SK-N-SH treated with all-trans-retinoic acid at 6 μM for 48 hours (cell line): ENCODE measurements at regions not wholly inside any gene's neighbourhood (a gene's known extent, or its start where the extent isn't known, plus 50 kb on each side); places are given as distances from the start of the nearest gene placed in this dataset.
A peak's percentile ranks its signal among the peaks of the same experiment; 100 is the strongest.

Experiments
- ATAC-seq: fragments of 200-7000 bp; cut with Tn5 transposase; 3 replicates; pipeline ENCODE4 v1.9.1; 2020; ENCODE audit warnings: mild to moderate bottlenecking, moderate library complexity
- ARNTL ChIP-seq: fragments of 450-650 bp; formaldehyde crosslinking; IDR thresholded peaks from 2 replicates; pipeline ENCODE4 v1.5.0; 2020; ENCODE audit warnings: low read depth, mild to moderate bottlenecking, moderate library complexity, borderline replicate concordance
- CSDC2 ChIP-seq: fragments of 250-450 bp; sonication (Bioruptor Pico); IDR thresholded peaks from 2 replicates; pipeline ENCODE4 v1.5.0; 2020; ENCODE audit warnings: mild to moderate bottlenecking, moderate library complexity
- GLIS3 ChIP-seq: fragments of 250-450 bp; sonication (Bioruptor Pico); IDR thresholded peaks from 2 replicates; pipeline ENCODE4 v1.5.0; 2020; ENCODE audit warnings: mild to moderate bottlenecking, moderate library complexity
- ISL1 ChIP-seq: fragments of 250-450 bp; sonication (Bioruptor Pico); IDR thresholded peaks from 2 replicates; pipeline ENCODE4 v2.1.2; 2022; ENCODE audit warnings: mild to moderate bottlenecking, moderate library complexity
- PATZ1 ChIP-seq: fragments of 250-450 bp; sonication (Bioruptor Pico); IDR thresholded peaks from 2 replicates; pipeline ENCODE4 v1.8.0; 2020; ENCODE audit warnings: mild to moderate bottlenecking, moderate library complexity, borderline replicate concordance
- RARB ChIP-seq: fragments of 250-450 bp; sonication (Bioruptor Pico); IDR thresholded peaks from 2 replicates; pipeline ENCODE4 v1.8.0; 2021; ENCODE audit warnings: mild to moderate bottlenecking, moderate library complexity
- SNAI2 ChIP-seq: fragments of 250-450 bp; sonication (Bioruptor Pico); IDR thresholded peaks from 2 replicates; pipeline ENCODE4 v1.5.0; 2020; ENCODE audit warnings: mild to moderate bottlenecking, moderate library complexity
- TCF4 ChIP-seq: fragments of 250-450 bp; sonication (Bioruptor Pico); IDR thresholded peaks from 2 replicates; pipeline ENCODE4 v1.8.0; 2021; ENCODE audit warnings: mild to moderate bottlenecking, moderate library complexity, borderline replicate concordance
- TOX ChIP-seq: fragments of 250-450 bp; sonication (Bioruptor Pico); IDR thresholded peaks from 2 replicates; pipeline ENCODE4 v1.8.0; 2021; ENCODE audit warnings: mild to moderate bottlenecking, moderate library complexity, borderline replicate concordance
- ZC3H10 ChIP-seq: fragments of 250-450 bp; sonication (Bioruptor Pico); IDR thresholded peaks from 2 replicates; pipeline ENCODE4 v1.5.1; 2021; ENCODE audit warnings: mild to moderate bottlenecking, moderate library complexity
- ZFP3 ChIP-seq: fragments of 250-450 bp; sonication (Bioruptor Pico); IDR thresholded peaks from 2 replicates; pipeline ENCODE4 v1.5.0; 2020; ENCODE audit warnings: mild to moderate bottlenecking, moderate library complexity
- ZNF565 ChIP-seq: fragments of 450-650 bp; formaldehyde crosslinking; conservative IDR thresholded peaks from 2 replicates; pipeline ENCODE4 v1.5.0; 2020; ENCODE audit warnings: low read depth, mild to moderate bottlenecking, moderate library complexity
- TF ChIP-seq, protein P1 (sequence below): fragments of 250-450 bp; sonication (Bioruptor Pico); IDR thresholded peaks from 2 replicates; pipeline ENCODE4 v1.8.0; 2021; ENCODE audit warnings: low read depth, mild to moderate bottlenecking, moderate library complexity, borderline replicate concordance
- TF ChIP-seq, protein P2 (sequence below): fragments of 250-450 bp; sonication (Bioruptor Pico); IDR thresholded peaks from 2 replicates; pipeline ENCODE4 v1.5.1; 2020; ENCODE audit warnings: low read depth, mild to moderate bottlenecking, moderate library complexity
- TF ChIP-seq, protein P3 (sequence below): fragments of 250-450 bp; sonication (Bioruptor Pico); IDR thresholded peaks from 2 replicates; pipeline ENCODE4 v1.5.0; 2020; ENCODE audit warnings: mild to moderate bottlenecking, moderate library complexity

- TF ChIP-seq ISL1 (CRISPR knock-in tag) (no peak), SNAI2 (no peak), TOX (CRISPR knock-in tag) (no peak), CSDC2 (CRISPR knock-in tag) (no peak), PATZ1 (CRISPR knock-in tag) (no peak), GLIS3 (CRISPR knock-in tag) (no peak), ZNF565 (no peak)
- TF ChIP-seq, protein P1, sequence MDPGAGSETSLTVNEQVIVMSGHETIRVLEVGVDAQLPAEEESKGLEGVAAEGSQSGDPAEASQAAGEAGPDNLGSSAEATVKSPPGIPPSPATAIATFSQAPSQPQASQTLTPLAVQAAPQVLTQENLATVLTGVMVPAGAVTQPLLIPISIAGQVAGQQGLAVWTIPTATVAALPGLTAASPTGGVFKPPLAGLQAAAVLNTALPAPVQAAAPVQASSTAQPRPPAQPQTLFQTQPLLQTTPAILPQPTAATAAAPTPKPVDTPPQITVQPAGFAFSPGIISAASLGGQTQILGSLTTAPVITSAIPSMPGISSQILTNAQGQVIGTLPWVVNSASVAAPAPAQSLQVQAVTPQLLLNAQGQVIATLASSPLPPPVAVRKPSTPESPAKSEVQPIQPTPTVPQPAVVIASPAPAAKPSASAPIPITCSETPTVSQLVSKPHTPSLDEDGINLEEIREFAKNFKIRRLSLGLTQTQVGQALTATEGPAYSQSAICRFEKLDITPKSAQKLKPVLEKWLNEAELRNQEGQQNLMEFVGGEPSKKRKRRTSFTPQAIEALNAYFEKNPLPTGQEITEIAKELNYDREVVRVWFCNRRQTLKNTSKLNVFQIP (CRISPR knock-in tag) = no peak
These were observed 145.0 kb downstream of the CCDC34 start for GRCh38 chr11:27217948-27218420.

GRCh38 chr11:27217496-27217895 is 145.5 kb downstream of the CCDC34 start:
- ATAC-seq = no peak
- TF ChIP-seq, protein P1 (CRISPR knock-in tag) = no peak
- TF ChIP-seq ARNTL (CRISPR knock-in tag) = no peak
- TF ChIP-seq CSDC2 (CRISPR knock-in tag) = no peak
- TF ChIP-seq ZC3H10 (CRISPR knock-in tag) = no peak
- TF ChIP-seq, protein P2, sequence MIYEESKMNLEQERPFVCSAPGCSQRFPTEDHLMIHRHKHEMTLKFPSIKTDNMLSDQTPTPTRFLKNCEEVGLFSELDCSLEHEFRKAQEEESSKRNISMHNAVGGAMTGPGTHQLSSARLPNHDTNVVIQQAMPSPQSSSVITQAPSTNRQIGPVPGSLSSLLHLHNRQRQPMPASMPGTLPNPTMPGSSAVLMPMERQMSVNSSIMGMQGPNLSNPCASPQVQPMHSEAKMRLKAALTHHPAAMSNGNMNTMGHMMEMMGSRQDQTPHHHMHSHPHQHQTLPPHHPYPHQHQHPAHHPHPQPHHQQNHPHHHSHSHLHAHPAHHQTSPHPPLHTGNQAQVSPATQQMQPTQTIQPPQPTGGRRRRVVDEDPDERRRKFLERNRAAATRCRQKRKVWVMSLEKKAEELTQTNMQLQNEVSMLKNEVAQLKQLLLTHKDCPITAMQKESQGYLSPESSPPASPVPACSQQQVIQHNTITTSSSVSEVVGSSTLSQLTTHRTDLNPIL (CRISPR knock-in tag) = no peak
- TF ChIP-seq ZNF565 = no peak
- TF ChIP-seq, protein P3, sequence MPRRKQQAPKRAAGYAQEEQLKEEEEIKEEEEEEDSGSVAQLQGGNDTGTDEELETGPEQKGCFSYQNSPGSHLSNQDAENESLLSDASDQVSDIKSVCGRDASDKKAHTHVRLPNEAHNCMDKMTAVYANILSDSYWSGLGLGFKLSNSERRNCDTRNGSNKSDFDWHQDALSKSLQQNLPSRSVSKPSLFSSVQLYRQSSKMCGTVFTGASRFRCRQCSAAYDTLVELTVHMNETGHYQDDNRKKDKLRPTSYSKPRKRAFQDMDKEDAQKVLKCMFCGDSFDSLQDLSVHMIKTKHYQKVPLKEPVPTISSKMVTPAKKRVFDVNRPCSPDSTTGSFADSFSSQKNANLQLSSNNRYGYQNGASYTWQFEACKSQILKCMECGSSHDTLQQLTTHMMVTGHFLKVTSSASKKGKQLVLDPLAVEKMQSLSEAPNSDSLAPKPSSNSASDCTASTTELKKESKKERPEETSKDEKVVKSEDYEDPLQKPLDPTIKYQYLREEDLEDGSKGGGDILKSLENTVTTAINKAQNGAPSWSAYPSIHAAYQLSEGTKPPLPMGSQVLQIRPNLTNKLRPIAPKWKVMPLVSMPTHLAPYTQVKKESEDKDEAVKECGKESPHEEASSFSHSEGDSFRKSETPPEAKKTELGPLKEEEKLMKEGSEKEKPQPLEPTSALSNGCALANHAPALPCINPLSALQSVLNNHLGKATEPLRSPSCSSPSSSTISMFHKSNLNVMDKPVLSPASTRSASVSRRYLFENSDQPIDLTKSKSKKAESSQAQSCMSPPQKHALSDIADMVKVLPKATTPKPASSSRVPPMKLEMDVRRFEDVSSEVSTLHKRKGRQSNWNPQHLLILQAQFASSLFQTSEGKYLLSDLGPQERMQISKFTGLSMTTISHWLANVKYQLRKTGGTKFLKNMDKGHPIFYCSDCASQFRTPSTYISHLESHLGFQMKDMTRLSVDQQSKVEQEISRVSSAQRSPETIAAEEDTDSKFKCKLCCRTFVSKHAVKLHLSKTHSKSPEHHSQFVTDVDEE (CRISPR knock-in tag) = no peak
- no peak for TF ChIP-seq PATZ1 (CRISPR knock-in tag)
- no peak for TF ChIP-seq ISL1 (CRISPR knock-in tag)

More at GRCh38 chr11:27217948-27218420, 145.0 kb downstream of the CCDC34 start:
- peak; percentile 50 for ATAC-seq

GRCh38 chr11:27216270-27217149 is 146.5 kb downstream of the CCDC34 start:
- ATAC-seq = peak; percentile 31; the same call in 2 of the 3 replicates
- TF ChIP-seq RARB (CRISPR knock-in tag) (no peak), TCF4 (CRISPR knock-in tag) (peak; percentile 31; the same call in 1 of the 2 replicates), PATZ1 (CRISPR knock-in tag) (no peak), ZFP3 (CRISPR knock-in tag) (no peak), ZC3H10 (CRISPR knock-in tag) (no peak), CSDC2 (CRISPR knock-in tag) (no peak)
- TF ChIP-seq, protein P1 (CRISPR knock-in tag) = no peak
